ENCODE measurements at regions not wholly inside any gene's neighbourhood (a gene's known extent, or its start where the extent isn't known, plus 50 kb on each side); places are given as distances from the start of the nearest gene placed in this dataset.

DNA sequence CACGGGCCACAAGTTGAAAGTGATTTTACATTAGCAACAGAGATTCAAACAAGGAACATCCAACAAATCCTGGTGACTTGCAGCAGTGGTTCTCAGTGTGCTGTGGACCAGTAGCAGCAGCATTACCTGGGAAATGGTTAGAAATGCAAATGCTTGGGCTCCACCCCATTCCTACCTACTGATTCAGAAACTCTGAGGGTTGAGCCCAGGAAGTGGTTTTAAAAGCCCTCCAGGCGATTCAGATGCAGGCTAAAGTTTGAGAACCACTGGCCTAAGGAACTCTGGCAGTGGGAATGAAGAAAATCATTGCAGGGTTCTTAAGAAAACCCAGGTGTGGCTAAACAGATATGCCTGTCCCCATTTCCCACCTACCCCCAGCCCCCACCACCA is 398.8 kb downstream of the ENC1 start:
- ATAC-seq: no peak
- no peak for DNase-seq
- H3K36me3 ChIP-seq (ENCODE audit: insufficient read depth in 1 of 2, low read depth in 1 of 2): no peaks in the 10 kb centered on the region
- H3K27ac ChIP-seq: no peak overlapping the region
- no peak overlapping the region for H3K4me3 ChIP-seq
- intact Hi-C loops (cut with DNase I): no loop called here
- no peaks in the 10 kb centered on the region for H3K27me3 ChIP-seq (ENCODE audit: insufficient read depth in 3 of 3, low read length in 2 of 3)
- H3K9me3 ChIP-seq: no peaks in the 10 kb centered on the region
- peaks cover 23% of the 10 kb centered on the region for H3K4me1 ChIP-seq
- 66 to 91% (median 71%) methylated on average over 2 of the region's 2 CpGs for WGBS, 3 donors
- TF ChIP-seq, protein P1, sequence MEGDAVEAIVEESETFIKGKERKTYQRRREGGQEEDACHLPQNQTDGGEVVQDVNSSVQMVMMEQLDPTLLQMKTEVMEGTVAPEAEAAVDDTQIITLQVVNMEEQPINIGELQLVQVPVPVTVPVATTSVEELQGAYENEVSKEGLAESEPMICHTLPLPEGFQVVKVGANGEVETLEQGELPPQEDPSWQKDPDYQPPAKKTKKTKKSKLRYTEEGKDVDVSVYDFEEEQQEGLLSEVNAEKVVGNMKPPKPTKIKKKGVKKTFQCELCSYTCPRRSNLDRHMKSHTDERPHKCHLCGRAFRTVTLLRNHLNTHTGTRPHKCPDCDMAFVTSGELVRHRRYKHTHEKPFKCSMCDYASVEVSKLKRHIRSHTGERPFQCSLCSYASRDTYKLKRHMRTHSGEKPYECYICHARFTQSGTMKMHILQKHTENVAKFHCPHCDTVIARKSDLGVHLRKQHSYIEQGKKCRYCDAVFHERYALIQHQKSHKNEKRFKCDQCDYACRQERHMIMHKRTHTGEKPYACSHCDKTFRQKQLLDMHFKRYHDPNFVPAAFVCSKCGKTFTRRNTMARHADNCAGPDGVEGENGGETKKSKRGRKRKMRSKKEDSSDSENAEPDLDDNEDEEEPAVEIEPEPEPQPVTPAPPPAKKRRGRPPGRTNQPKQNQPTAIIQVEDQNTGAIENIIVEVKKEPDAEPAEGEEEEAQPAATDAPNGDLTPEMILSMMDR (IDR thresholded peaks at IDR 0.05): no peak

DNA sequence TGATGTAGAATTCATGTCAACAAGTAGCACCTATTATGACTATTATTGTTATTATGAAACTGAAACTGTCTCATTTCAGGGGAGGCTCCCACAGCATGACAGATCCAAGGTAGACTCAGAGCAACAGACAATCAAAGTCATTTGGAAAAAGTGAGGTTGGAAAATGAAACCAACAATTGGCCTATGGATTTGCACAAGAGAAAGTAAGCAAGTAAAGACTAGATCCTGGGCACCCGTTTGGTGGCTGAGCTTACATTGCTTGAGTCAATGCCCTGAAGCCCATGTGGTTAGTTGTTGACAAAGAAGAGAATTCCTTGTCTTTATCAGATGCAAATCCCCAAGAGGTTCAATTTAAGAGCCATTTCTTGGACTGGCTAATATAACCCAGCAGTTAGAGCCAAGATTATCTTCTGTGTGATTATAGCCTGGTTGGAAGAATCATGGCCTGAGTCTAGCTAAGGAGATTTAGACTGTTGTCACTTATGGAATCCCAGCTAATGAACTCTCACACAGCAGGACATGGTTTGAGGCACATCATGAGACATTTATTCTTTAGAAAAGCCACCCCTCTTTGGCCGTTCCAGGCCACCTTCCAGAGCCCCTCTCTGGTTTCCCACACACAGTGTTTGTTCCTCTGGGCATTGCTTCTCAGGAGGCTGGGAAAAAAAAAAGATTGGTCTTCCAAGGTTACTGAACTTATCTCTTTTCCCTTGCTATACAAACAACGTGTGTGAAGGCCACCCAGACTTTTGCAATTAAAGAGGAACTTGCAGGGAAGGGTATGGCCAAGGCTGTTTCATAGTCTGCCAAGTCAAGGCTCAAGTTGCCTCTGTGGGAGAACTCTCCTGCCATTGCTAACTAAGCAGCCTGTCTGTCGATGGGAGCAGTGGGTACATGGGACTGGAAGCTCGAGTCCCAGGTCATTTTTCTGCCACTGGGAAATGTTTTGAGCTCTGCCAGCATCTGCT is 399.5 kb downstream of the ENC1 start:
- WGBS, 3 donors: 41 to 52% (median 41%) methylated on average over 5 of the region's 5 CpGs
- ATAC-seq (no peak), DNase-seq (no peak)
- H3K36me3 ChIP-seq (ENCODE audit: insufficient read depth in 1 of 2, low read depth in 1 of 2): no peaks in the 10 kb centered on the region
- H3K27ac ChIP-seq: no peak overlapping the region
- no peak overlapping the region for H3K4me3 ChIP-seq
- no peaks in the 10 kb centered on the region for H3K27me3 ChIP-seq (ENCODE audit: insufficient read depth in 3 of 3, low read length in 2 of 3)
- intact Hi-C loops (cut with DNase I): no loop called here
- no peaks in the 10 kb centered on the region for H3K9me3 ChIP-seq
- peaks cover 23% of the 10 kb centered on the region for H3K4me1 ChIP-seq
- TF ChIP-seq, protein P1 (IDR thresholded peaks at IDR 0.05): no peak

DNA sequence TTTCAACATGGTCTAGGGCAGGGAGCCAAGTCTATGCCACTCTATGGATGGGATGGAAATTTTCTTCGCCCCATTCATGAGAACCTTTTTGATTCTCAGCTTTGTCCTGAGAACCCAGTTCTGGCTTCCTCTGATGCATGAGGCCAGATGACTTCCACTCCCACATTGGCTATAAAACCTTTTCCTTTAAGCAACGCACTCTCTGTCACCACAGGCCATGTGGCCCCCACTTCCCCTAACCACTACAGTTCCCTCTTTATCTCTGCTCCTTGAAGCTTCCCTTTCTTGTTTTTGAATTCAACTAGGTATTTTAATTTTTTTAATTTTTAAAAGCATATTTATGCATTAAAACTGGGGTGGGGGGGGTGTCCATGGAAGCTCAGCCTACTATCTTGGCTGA is 401.3 kb downstream of the ENC1 start:
- TF ChIP-seq, protein P1 (IDR thresholded peaks at IDR 0.05): no peak
- intact Hi-C loops (cut with DNase I): no loop called here
- Histone ChIP-seq H3K4me3 (no peak overlapping the region), H3K27me3 (ENCODE audit: insufficient read depth in 3 of 3, low read length in 2 of 3) (no peaks in the 10 kb centered on the region), H3K27ac (no peak overlapping the region), H3K36me3 (ENCODE audit: insufficient read depth in 1 of 2, low read depth in 1 of 2) (no peaks in the 10 kb centered on the region), H3K9me3 (no peaks in the 10 kb centered on the region), H3K4me1 (peaks cover 23% of the 10 kb centered on the region)
- no peak for DNase-seq
- no peak for ATAC-seq
- WGBS, 3 donors: 89 to 95% (median 93%) methylated on average over 2 of the region's 2 CpGs

DNA sequence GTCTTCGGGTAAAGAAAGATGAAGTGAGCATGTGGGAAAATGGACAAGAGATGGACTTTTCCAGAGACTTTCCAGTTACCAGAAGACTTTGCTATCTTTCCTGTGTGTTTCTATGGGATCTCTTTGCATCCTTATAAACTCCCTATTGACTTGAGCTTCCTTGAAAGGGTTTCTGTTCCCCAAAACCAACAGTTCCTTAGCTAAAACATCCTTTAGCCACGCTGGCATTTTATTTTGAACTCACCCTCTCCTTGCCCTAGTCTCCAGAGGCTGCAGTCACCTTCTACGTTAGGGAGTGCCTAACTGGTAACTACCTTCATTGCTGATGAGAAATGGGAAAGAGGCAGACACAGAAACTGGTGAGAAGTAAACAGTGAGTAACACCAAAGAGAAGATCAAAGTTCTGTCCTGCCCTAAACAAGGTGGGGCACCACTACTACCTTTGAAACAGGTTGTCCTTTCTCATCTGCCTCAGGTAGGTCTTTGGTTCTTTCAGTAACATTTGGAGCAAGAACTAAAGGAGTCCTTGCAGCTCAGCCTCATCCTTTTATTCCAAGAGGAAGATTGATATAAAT is 402.9 kb downstream of the ENC1 start:
- no peak for ATAC-seq
- no peaks in the 10 kb centered on the region for H3K27me3 ChIP-seq (ENCODE audit: insufficient read depth in 3 of 3, low read length in 2 of 3)
- DNase-seq: no peak
- H3K4me1 ChIP-seq: peaks cover 23% of the 10 kb centered on the region
- TF ChIP-seq, protein P1 (IDR thresholded peaks at IDR 0.05): no peak
- intact Hi-C loops (cut with DNase I): no loop called here
- H3K9me3 ChIP-seq: no peaks in the 10 kb centered on the region
- H3K4me3 ChIP-seq: no peak overlapping the region
- no peaks in the 10 kb centered on the region for H3K36me3 ChIP-seq (ENCODE audit: insufficient read depth in 1 of 2, low read depth in 1 of 2)
- WGBS, 3 donors: 84 to 87% (median 87%) methylated on average over 3 of the region's 3 CpGs
- no peak overlapping the region for H3K27ac ChIP-seq
